H9 (cell line): ENCODE measurements at regions not wholly inside any gene's neighbourhood (a gene's known extent, or its start where the extent isn't known, plus 50 kb on each side); places are given as distances from the start of the nearest gene placed in this dataset.

Source experiments
- DNase-seq: peaks from one replicate; pipeline ENCODE4 v3.0.0-alpha.2; 2017
- H2AFZ ChIP-seq: one replicate; pipeline ENCODE4 v1.6.1; 2013; ENCODE audit warnings: mild to moderate bottlenecking, low read length, control low read depth, moderate library complexity
- H2AK5ac ChIP-seq: 2 replicates; pipeline ENCODE4 v1.6.1; 2013; ENCODE audit warnings: low read length, control low read depth, mixed read lengths; ENCODE audit not compliant: insufficient read length
- H2BK120ac ChIP-seq: one replicate; pipeline ENCODE4 v1.6.1; 2013; ENCODE audit warnings: low read depth, mild to moderate bottlenecking, low read length, control low read depth, inconsistent platforms; ENCODE audit not compliant: poor library complexity, severe bottlenecking
- H2BK12ac ChIP-seq: 2 replicates; pipeline ENCODE4 v1.6.1; 2013; ENCODE audit warnings: low read length, control low read depth, mixed read lengths, low read depth; ENCODE audit not compliant: insufficient read length
- H2BK15ac ChIP-seq: 2 replicates; pipeline ENCODE4 v1.6.1; 2013; ENCODE audit warnings: low read depth, low read length, control low read depth
- H2BK20ac ChIP-seq: one replicate; pipeline ENCODE4 v1.6.1; 2013; ENCODE audit warnings: low read depth, mild to moderate bottlenecking, low read length, control low read depth, inconsistent platforms; ENCODE audit not compliant: poor library complexity, severe bottlenecking
- H2BK5ac ChIP-seq: 2 replicates; pipeline ENCODE4 v1.6.1; 2013; ENCODE audit warnings: low read length, control low read depth, mixed read lengths; ENCODE audit not compliant: insufficient read length
- H3K14ac ChIP-seq: 2 replicates; pipeline ENCODE4 v1.6.1; 2013; ENCODE audit warnings: low read length, control low read depth; ENCODE audit not compliant: insufficient read depth
- H3K18ac ChIP-seq: 2 replicates; pipeline ENCODE4 v1.6.1; 2013; ENCODE audit warnings: low read depth, mild to moderate bottlenecking, mixed read lengths, low read length, control low read depth; ENCODE audit not compliant: insufficient read length
- H3K23ac ChIP-seq: 2 replicates; pipeline ENCODE4 v1.6.1; 2013; ENCODE audit warnings: low read length, control low read depth, mixed read lengths, low read depth; ENCODE audit not compliant: insufficient read length
- H3K23me2 ChIP-seq: 2 replicates; pipeline ENCODE4 v1.6.1; 2013; ENCODE audit warnings: low read depth, mild to moderate bottlenecking, mixed read lengths, low read length, control low read depth; ENCODE audit not compliant: insufficient read length, poor library complexity, severe bottlenecking
- H3K27ac ChIP-seq: 2 replicates; pipeline ENCODE4 v1.5.1; 2013; ENCODE audit warnings: low read length, control low read depth, mixed read lengths, low read depth; ENCODE audit not compliant: insufficient read length
- H3K27me3 ChIP-seq: 2 replicates; pipeline ENCODE4 v1.6.1; 2013; ENCODE audit warnings: low read length, control low read depth, inconsistent platforms; ENCODE audit not compliant: insufficient read depth
- H3K4ac ChIP-seq: 2 replicates; pipeline ENCODE4 v1.6.1; 2013; ENCODE audit warnings: low read depth, mild to moderate bottlenecking, control low read depth, inconsistent platforms, low read length, moderate library complexity
- H3K4me1 ChIP-seq: 2 replicates; pipeline ENCODE4 v1.6.1; 2013; ENCODE audit warnings: low read length, control low read depth, inconsistent platforms; ENCODE audit not compliant: insufficient read depth
- H3K4me2 ChIP-seq: 2 replicates; pipeline ENCODE4 v1.6.1; 2013; ENCODE audit warnings: low read length, control low read depth, mixed read lengths; ENCODE audit not compliant: insufficient read length, insufficient read depth
- H3K56ac ChIP-seq: 2 replicates; pipeline ENCODE4 v1.6.1; 2013; ENCODE audit warnings: low read depth, mild to moderate bottlenecking, mixed read lengths, low read length, control low read depth; ENCODE audit not compliant: insufficient read length
- H3K79me1 ChIP-seq: 2 replicates; pipeline ENCODE4 v1.6.1; 2013; ENCODE audit warnings: low read depth, mild to moderate bottlenecking, moderate library complexity, low read length, control low read depth, inconsistent platforms; ENCODE audit not compliant: insufficient read depth, poor library complexity, severe bottlenecking
- H3K79me2 ChIP-seq: 2 replicates; pipeline ENCODE4 v1.6.1; 2013; ENCODE audit warnings: low read length, control low read depth, inconsistent platforms; ENCODE audit not compliant: insufficient read depth
- H3K9ac ChIP-seq: 2 replicates; pipeline ENCODE4 v1.6.1; 2013; ENCODE audit warnings: low read length, control low read depth, mixed read lengths; ENCODE audit not compliant: insufficient read length; ENCODE audit errors: extremely low read depth
- H3K9me3 ChIP-seq: one replicate; pipeline ENCODE4 v1.6.1; 2013; ENCODE audit warnings: low read depth, low read length, inconsistent platforms; ENCODE audit not compliant: control insufficient read depth
- H3T11ph ChIP-seq: one replicate; pipeline ENCODE4 v1.6.1; 2013; ENCODE audit warnings: mild to moderate bottlenecking, low read length, control low read depth, inconsistent platforms
- H4K20me1 ChIP-seq: one replicate; pipeline ENCODE4 v1.6.1; 2013; ENCODE audit not compliant: control insufficient read depth, insufficient read length, insufficient read depth
- H4K5ac ChIP-seq: 2 replicates; pipeline ENCODE4 v1.6.1; 2013; ENCODE audit warnings: low read depth, mild to moderate bottlenecking, mixed read lengths, low read length, control low read depth; ENCODE audit not compliant: insufficient read length
- H4K8ac ChIP-seq: replicated peaks from 2 replicates; pipeline ENCODE4 v1.6.1; 2013; ENCODE audit warnings: low read length, control low read depth, mixed read lengths, low read depth; ENCODE audit not compliant: insufficient read length
- H4K91ac ChIP-seq: 2 replicates; pipeline ENCODE4 v1.6.1; 2013; ENCODE audit warnings: low read depth, mild to moderate bottlenecking, moderate library complexity, mixed read lengths, low read length, control low read depth; ENCODE audit not compliant: insufficient read length
- H3K27ac Mint-ChIP-seq, 3 experiments: 2 replicates in 2 of 3; 3 replicates in 1 of 3; pipeline ENCODE4 v1.8.0; 2020 to 2021; ENCODE audit warnings: mixed read lengths in 3 of 3, mild to moderate bottlenecking in 1 of 3, moderate library complexity in 1 of 3
- H3K27me3 Mint-ChIP-seq: 2 replicates; pipeline ENCODE4 v1.8.0; 2021; ENCODE audit warnings: low read depth, mild to moderate bottlenecking, moderate library complexity, mixed read lengths
- H3K36me3 Mint-ChIP-seq, 3 experiments: 2 replicates in 2 of 3; 3 replicates in 1 of 3; pipeline ENCODE4 v1.8.0; 2020 to 2021; ENCODE audit warnings: low read depth in 3 of 3, mixed read lengths in 3 of 3; ENCODE audit not compliant: insufficient read depth in 1 of 3
- H3K4me1 Mint-ChIP-seq, 2 experiments: 2 replicates each; pipeline ENCODE4 v1.8.0; 2020; ENCODE audit warnings: mixed read lengths in 2 of 2
- H3K4me3 Mint-ChIP-seq, 2 experiments: 2 replicates in 1 of 2; 3 replicates in 1 of 2; pipeline ENCODE4 v1.8.0; 2020 to 2021; ENCODE audit warnings: mild to moderate bottlenecking in 2 of 2, mixed read lengths in 2 of 2, moderate library complexity in 1 of 2
- H3K9me3 Mint-ChIP-seq, 2 experiments: 2 replicates in 1 of 2; 3 replicates in 1 of 2; pipeline ENCODE4 v1.8.0; 2020; ENCODE audit warnings: mild to moderate bottlenecking in 2 of 2, mixed read lengths in 2 of 2, moderate library complexity in 1 of 2
- CTCF ChIP-seq: fragments of 200-600 bp; sonication (generic); conservative IDR thresholded peaks from 3 replicates; pipeline ENCODE4 v1.8.0; 2021; ENCODE audit warnings: antibody characterized with exemption, mild to moderate bottlenecking
- WGBS: extraction: QIAGEN DNeasy Blood & Tissue Kit; methylation state at CpG from one replicate; pipeline ENCODE4 v1.1.7; 2013; ENCODE audit warnings: missing lambda C conversion rate, low lambda C conversion rate, mixed read lengths; ENCODE audit not compliant: insufficient read length; ENCODE audit errors: extremely low coverage; 5-methylcytosine and 5-hydroxymethylcytosine counted together

GRCh38 chr6:20319520-20320357, 81.9 kb upstream of the E2F3 start:
- Histone ChIP-seq H2BK120ac (no peak overlapping the region), H3K4me2 (no peak overlapping the region)
- no peaks in the 10 kb centered on the region for H3K36me3 Mint-ChIP-seq

More at GRCh38 chr6:20319520-20320357, 81.9 kb upstream of the E2F3 start:
- no peaks in the 10 kb centered on the region; a peak in 1 of 5 replicates for H3K9me3 Mint-ChIP-seq
- H3T11ph ChIP-seq, result no peak overlapping the region
- H3K9me3 ChIP-seq, result no peaks in the 10 kb centered on the region
- no peaks in the 10 kb centered on the region for H3K23me2 ChIP-seq
- no peak overlapping the region for H4K91ac ChIP-seq
- no peak overlapping the region for H2BK5ac ChIP-seq
- no peak overlapping the region for H2AFZ ChIP-seq
- H3K14ac ChIP-seq, result no peak overlapping the region
- H2BK15ac ChIP-seq, result no peak overlapping the region
- H2AK5ac ChIP-seq, result no peak overlapping the region
- no peak overlapping the region for H3K27ac ChIP-seq
- no peak overlapping the region for H3K9ac ChIP-seq
- H3K4ac ChIP-seq, result no peak overlapping the region
- H3K4me1 ChIP-seq, result no peaks in the 10 kb centered on the region
- no peak overlapping the region for H3K4me3 Mint-ChIP-seq
- no peak for DNase-seq
- no peaks in the 10 kb centered on the region for H3K79me1 ChIP-seq
- H2BK20ac ChIP-seq, result no peak overlapping the region
- no peak overlapping the region for H3K56ac ChIP-seq
- no peak overlapping the region for H4K8ac ChIP-seq
- no CpG with 5 or more reads among the region's 23 CpGs for WGBS
- no peaks in the 10 kb centered on the region for H3K27me3 ChIP-seq
- H3K27ac Mint-ChIP-seq, result no peak overlapping the region; a peak in 1 of 7 replicates
- H3K27me3 Mint-ChIP-seq, result no peaks in the 10 kb centered on the region
- H3K18ac ChIP-seq, result no peak overlapping the region
- peaks cover 6% of the 10 kb centered on the region in 2 experiments for H3K4me1 Mint-ChIP-seq
- H3K23ac ChIP-seq, result no peak overlapping the region
- no peak for TF ChIP-seq CTCF
- no peaks in the 10 kb centered on the region for H4K20me1 ChIP-seq
- H3K79me2 ChIP-seq, result no peaks in the 10 kb centered on the region
- H4K5ac ChIP-seq, result no peak overlapping the region
- no peak overlapping the region for H2BK12ac ChIP-seq
